ENCODE measurements at regions not wholly inside any gene's neighbourhood (a gene's known extent, or its start where the extent isn't known, plus 50 kb on each side); places are given as distances from the start of the nearest gene placed in this dataset.
A peak's percentile ranks its signal among the peaks of the same experiment; 100 is the strongest.
"Not testable (repeated sequence)": the region's sequence is repeated elsewhere in the genome, so short reads cannot be mapped to it uniquely, and the experiment has no call there.

DNA sequence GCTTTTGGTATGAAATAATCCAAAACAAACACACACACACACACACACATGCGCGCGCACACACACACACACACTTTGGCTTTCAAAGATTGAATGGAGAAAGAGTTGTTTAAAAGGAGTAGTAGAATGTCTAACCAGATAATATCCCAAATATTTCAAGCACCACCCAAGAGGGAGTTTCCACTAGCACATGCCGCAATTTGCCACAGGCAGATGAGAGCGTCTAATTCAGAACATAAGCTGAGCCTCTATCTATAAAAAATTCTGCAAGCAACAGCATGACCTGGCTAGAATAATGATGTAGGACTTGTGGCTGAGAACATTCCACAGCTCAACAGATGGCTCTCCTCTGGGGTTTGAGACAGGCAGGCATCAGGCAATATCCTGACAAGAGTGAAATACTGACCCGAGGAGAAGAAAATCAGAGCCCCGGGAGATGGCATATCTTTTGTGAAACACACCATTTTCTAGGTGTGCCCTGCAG lies 302.5 kb upstream of the GADL1 start:
- Mint-ChIP-seq H3K27ac (no peak overlapping the region), H3K4me1 (ENCODE audit: low read depth) (no peaks in the 10 kb centered on the region), H3K4me3 (no peak overlapping the region), H3K9me3 (ENCODE audit: low read depth) (no peaks in the 10 kb centered on the region), H3K36me3 (peaks cover 4% of the 10 kb centered on the region), H3K27me3 (no peaks in the 10 kb centered on the region)

DNA sequence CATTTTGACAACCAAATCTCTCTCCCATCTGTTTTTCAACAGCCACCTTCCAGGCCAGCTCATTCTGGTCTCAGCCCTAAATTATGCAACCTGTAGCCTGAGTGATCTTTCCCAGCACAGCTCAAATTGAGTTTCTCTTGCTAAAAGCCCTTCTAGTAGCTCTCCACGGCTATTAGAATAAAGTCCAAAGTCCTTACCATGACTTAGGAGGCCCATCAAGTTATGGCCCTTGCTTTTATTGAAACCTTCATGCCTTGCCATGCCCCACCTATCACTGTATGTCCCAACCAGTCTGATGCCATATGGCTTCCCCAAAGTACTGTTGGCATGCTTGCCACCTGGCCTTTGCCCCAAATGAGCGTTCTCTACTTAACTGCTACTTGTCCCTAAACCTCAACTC lies 303.5 kb upstream of the GADL1 start:
- peaks cover 4% of the 10 kb centered on the region for H3K36me3 Mint-ChIP-seq
- H3K4me1 Mint-ChIP-seq (ENCODE audit: low read depth) = no peaks in the 10 kb centered on the region
- no peak overlapping the region for H3K27ac Mint-ChIP-seq
- H3K9me3 Mint-ChIP-seq (ENCODE audit: low read depth) = no peaks in the 10 kb centered on the region
- no peak overlapping the region for H3K4me3 Mint-ChIP-seq
- H3K27me3 Mint-ChIP-seq = no peaks in the 10 kb centered on the region

DNA sequence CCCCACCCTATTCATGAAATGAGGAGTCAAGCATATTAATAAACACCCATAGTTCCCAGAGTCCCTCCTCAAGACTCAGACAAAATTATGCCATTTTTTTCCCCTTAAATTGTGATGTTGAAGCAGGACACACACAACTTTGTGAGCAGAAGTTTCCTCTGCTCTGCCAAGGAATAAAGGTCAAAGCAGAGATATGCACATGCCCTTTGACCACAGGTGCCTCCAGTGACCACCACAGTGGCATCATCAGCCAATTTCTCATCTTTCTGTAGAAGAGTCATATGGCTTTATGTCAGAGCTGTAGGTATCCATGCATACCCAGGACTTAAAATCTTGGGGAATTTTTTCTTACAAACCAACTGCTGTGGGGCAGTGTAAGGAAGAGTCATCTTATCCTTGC lies 304.4 kb upstream of the GADL1 start:
- no peaks in the 10 kb centered on the region for H3K9me3 Mint-ChIP-seq (ENCODE audit: low read depth)
- H3K27me3 Mint-ChIP-seq = no peaks in the 10 kb centered on the region
- H3K36me3 Mint-ChIP-seq = peaks cover under 1% of the 10 kb centered on the region
- no peak overlapping the region for H3K27ac Mint-ChIP-seq
- no peak overlapping the region for H3K4me3 Mint-ChIP-seq
- H3K4me1 Mint-ChIP-seq (ENCODE audit: low read depth) = no peaks in the 10 kb centered on the region

DNA sequence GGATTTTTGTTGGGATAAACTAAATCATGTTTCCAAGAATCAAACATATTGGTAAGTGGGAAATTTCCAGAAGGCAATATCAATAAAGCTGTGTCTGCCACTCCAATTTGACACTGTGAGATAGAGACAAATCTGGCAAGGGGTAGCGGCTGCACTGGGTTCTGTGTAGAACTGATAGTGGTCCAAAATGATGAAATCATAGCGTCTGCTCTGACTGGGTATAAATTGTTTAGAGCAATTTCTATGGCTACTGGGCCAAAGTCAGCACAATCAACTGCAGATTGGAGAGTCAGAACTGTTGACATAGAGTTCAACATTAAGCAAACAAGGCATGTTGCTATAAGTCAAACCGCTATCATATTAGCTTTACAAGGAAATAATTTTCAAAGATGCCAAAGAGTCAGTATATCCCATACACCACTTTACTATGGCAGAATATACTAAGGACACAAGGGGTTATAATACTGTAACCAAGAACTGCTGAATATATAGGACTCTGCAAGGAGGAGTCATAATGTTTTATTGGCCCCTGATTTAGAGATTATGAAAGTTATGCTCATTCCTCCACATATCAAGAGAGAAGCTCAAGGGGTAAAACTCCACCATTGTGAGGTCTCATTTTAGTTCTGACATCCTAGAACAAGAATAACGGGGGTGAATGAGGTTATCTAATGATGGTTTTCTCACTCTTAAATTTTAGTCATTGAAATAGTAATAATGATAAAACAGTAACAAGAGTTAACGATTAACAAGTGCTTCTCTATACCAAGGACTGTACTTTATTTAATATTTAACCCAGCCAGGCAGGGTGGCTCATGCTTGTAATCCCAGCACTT lies 309.7 kb upstream of the GADL1 start:
- Mint-ChIP-seq H3K36me3 (peaks cover 2% of the 10 kb centered on the region), H3K27me3 (no peaks in the 10 kb centered on the region), H3K27ac (no peak overlapping the region)

DNA sequence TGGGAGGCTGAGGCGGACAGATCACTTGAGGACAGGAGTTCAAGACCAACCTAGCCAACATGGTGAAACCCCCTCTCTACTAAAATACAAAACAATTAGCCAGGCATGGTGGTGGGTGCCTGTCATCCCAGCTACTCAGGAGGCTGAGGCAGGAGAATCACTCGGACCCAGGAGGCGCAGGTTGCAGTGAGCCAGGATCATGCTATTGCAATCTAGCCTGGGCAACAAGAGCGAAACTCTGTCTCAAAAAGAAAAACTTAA lies 310.3 kb upstream of the GADL1 start:
- H3K4me1 Mint-ChIP-seq (ENCODE audit: low read depth); H3K36me3 Mint-ChIP-seq; H3K4me3 Mint-ChIP-seq; H3K9me3 Mint-ChIP-seq (ENCODE audit: low read depth); H3K27me3 Mint-ChIP-seq; H3K27ac Mint-ChIP-seq: not testable (repeated sequence)

More for the DNA sequence above, 309.7 kb upstream of the GADL1 start:
- H3K4me1 Mint-ChIP-seq (ENCODE audit: low read depth) = no peaks in the 10 kb centered on the region
- H3K4me3 Mint-ChIP-seq = no peak overlapping the region
- H3K9me3 Mint-ChIP-seq (ENCODE audit: low read depth) = peaks cover 6% of the 10 kb centered on the region

DNA sequence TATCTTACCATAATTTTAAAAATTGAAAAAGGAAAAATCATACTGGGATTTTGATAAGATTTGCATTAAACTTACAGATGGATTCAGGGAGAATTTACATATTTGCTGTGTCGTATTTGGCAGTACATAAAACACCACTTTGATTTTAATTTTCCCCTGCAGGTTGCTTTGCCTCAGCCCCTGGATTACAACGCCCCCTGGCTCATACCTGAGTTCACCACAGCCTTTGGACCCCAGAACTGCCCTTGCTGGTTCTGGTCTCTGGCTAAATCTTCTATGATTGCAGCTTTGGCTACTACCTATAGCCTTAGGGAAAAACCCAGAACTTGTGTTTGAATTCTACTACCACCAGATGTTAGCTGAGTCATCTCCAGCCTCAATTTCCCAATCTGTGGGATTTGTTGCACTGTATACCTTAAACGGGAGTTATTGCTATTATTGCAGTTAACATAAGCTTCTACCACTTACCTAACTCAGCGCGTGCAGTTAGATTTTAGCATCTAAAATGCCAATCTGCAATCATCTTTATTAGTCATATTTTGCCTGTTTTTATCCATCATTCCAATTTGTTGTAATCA lies 315.7 kb upstream of the GADL1 start:
- H3K9me3 Mint-ChIP-seq (ENCODE audit: low read depth) = peaks cover 6% of the 10 kb centered on the region
- H3K27ac Mint-ChIP-seq = no peak overlapping the region
- no peak overlapping the region for H3K4me3 Mint-ChIP-seq
- peaks cover 2% of the 10 kb centered on the region for H3K36me3 Mint-ChIP-seq
- no peaks in the 10 kb centered on the region for H3K27me3 Mint-ChIP-seq
- peaks cover 52% of the 10 kb centered on the region for H3K4me1 Mint-ChIP-seq (ENCODE audit: low read depth)

DNA sequence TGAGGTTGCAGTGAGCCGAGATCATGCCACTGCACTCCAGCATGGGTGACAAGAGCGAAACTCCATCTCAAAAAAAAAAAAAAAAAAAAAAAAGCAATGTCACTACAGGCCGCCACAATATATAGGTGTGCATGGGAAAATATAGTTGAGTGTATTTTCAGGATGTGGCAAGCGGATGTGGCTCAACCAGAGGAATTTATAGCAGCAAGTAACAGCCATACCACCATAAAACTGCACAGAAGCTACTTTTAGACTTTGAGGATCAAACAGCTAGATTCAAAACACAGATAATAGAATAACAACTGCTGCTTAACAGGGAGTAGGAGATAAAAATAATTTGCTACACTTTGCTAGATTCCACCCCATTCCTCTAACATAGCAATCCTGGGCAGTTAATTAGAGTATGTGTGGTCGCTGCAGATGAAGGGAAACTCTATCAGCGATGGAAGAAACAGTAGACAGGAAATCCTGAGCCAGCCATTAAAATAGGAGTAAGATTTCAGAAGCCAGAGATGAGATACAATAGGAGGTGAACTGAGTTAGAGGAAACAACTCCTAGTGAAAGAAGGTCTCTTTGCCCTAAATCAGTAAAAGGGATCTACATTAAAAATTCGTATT lies 318.7 kb upstream of the STT3B start:
- Mint-ChIP-seq H3K4me3 (peak overlapping the region; percentile 61), H3K27ac (peak overlapping the region; percentile 67), H3K4me1 (ENCODE audit: low read depth) (peaks cover 89% of the 10 kb centered on the region)

DNA sequence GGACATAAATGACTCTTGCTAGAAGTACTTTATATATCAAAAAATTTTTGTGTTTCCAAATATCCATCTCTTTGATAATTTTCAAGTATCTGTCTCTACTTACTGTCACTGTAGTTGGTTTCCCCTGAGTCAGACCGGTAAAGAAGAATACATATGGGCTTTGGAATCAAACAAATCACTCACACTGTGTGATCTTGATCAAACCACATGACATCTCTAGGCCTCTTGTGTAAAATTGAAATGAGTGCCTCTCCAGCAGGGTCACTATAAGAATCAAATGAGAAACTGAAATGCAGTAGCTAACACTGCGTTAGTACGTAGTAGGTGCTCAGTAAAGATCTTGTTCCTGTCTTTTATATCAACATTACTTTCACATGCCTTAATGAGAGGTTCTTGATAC lies 314.6 kb upstream of the STT3B start:
- H3K4me1 Mint-ChIP-seq (ENCODE audit: low read depth) = peaks cover 90% of the 10 kb centered on the region
- H3K9me3 Mint-ChIP-seq (ENCODE audit: low read depth) = no peaks in the 10 kb centered on the region
- H3K36me3 Mint-ChIP-seq = no peaks in the 10 kb centered on the region
- no peaks in the 10 kb centered on the region for H3K27me3 Mint-ChIP-seq
- no peak overlapping the region for H3K4me3 Mint-ChIP-seq
- H3K27ac Mint-ChIP-seq = no peak overlapping the region

More for the DNA sequence above, 318.7 kb upstream of the STT3B start:
- Mint-ChIP-seq H3K36me3 (peaks cover 2% of the 10 kb centered on the region), H3K27me3 (no peaks in the 10 kb centered on the region), H3K9me3 (ENCODE audit: low read depth) (no peaks in the 10 kb centered on the region)

DNA sequence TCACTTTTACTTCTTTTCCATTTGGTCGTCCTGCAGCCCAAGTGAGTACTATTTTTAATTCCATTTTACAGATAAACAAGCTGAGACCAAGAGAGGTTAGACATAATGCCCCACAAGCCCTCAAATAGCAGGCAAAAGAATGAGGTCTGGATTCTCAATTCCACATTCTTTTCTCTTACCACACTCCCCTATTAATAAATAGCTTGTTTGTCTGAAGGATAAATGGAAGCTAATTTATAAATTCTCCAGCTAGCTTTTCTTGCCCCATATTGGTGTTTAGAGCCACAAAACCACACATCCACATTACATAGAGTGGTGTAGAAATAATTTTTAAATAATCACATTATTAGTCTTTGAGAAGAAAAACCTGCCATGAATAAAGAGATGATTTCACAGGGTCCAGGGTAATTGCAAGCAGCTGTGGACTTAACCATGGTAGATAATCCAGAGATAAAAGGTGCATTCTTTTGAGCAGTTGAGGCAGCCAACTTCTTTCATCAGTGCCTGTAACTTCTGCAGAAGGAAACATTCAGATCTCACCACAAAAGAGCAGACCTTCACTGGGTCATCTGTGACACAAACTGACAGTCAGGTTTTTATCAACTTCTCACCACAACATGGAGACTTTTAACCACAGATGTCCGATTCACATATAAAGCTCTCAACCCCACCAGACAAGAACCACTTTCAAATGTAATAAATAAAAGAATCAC lies 313.4 kb upstream of the STT3B start:
- Mint-ChIP-seq H3K4me3 (no peak overlapping the region), H3K4me1 (ENCODE audit: low read depth) (peaks cover 89% of the 10 kb centered on the region), H3K36me3 (no peaks in the 10 kb centered on the region), H3K27ac (no peak overlapping the region), H3K27me3 (no peaks in the 10 kb centered on the region), H3K9me3 (ENCODE audit: low read depth) (no peaks in the 10 kb centered on the region)

DNA sequence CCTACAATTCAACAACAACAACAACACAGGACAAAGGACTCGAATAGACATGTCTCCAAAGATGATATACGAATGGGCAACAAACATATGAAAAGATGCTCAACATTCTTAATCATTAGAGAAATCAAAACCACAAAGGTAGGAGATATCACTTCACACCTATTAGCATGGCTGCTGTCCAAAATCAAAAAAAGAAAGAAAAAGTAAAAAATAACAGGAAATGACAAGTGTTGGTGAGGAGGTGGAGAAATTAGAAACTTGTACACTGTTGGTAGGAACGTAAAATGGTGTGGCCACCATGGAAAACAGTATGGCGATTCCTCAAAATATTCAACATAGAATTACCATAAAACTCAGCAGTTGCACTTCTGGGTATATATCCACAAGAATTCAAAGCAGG lies 312.3 kb upstream of the STT3B start:
- no peak overlapping the region for H3K4me3 Mint-ChIP-seq
- H3K27me3 Mint-ChIP-seq = no peaks in the 10 kb centered on the region
- H3K4me1 Mint-ChIP-seq (ENCODE audit: low read depth) = peaks cover 88% of the 10 kb centered on the region
- H3K36me3 Mint-ChIP-seq = no peaks in the 10 kb centered on the region
- H3K27ac Mint-ChIP-seq = peak overlapping the region; percentile 23
- H3K9me3 Mint-ChIP-seq (ENCODE audit: low read depth) = no peaks in the 10 kb centered on the region

DNA sequence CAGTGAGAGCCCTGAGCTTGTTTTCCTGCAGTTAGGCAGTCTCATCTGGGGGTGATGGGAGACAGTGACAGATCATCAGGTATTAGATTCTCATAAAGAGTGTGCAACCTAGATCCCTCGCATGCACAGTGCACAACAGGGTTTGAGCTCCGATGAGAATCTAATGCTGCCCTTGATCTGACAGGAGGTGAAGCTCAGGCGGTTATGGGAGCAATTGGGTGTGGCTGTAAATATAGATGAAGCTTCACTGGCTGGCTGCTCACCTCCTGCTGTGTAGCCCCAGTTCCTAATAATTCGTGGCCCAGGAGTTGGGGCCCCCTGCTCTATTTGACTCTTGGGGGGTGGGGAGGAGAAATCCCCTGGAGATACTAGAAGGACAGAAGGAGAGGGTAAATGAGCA lies 309.4 kb upstream of the STT3B start:
- Mint-ChIP-seq H3K36me3 (no peaks in the 10 kb centered on the region), H3K4me1 (ENCODE audit: low read depth) (peaks cover 86% of the 10 kb centered on the region), H3K9me3 (ENCODE audit: low read depth) (no peaks in the 10 kb centered on the region), H3K27ac (peak overlapping the region; percentile 52), H3K27me3 (no peaks in the 10 kb centered on the region), H3K4me3 (no peak overlapping the region)

DNA sequence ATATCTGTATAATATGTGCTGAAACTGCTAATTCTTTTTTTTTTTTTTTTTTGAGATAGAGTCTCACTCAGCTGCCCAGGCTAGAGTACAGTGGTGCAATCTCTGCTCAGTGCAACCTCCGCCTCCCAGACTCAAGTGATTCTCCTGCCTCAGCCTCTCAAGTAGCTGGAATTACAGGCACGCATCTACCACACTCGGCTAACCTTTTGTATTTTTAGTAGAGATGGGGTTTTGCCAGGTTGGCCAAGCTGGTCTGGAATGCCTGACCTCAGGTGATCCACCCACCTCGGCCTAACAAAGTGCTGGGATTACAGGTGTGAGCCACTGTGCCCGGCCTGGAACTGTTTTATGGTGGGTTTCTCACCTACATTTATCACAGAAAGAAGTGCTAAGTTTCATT lies 307.8 kb upstream of the STT3B start:
- no peak overlapping the region for H3K27ac Mint-ChIP-seq
- H3K4me1 Mint-ChIP-seq (ENCODE audit: low read depth) = peaks cover 86% of the 10 kb centered on the region
- no peaks in the 10 kb centered on the region for H3K9me3 Mint-ChIP-seq (ENCODE audit: low read depth)
- H3K4me3 Mint-ChIP-seq = no peak overlapping the region
- H3K36me3 Mint-ChIP-seq = no peaks in the 10 kb centered on the region
- no peaks in the 10 kb centered on the region for H3K27me3 Mint-ChIP-seq

DNA sequence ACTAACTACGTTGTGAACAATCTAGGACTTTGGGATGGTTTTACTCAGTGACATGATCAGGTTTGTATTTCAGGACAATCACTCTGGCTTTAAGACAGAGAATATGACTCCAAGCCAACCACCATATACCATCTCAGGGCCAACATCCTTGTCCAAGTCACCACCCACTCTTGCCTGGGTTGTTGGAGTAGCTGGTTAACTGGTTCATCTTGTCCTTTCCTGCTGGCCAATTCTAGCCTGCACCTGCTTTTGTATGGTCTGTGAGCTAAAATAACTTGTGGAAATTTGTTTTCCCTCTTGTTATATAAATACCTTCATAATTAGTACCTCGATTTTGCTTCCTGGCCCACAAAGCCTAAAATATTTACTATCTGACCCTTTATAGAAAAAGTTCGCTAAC lies 306.8 kb upstream of the STT3B start:
- Mint-ChIP-seq H3K4me1 (ENCODE audit: low read depth) (peaks cover 84% of the 10 kb centered on the region), H3K27ac (peak overlapping the region; percentile 90), H3K4me3 (peak overlapping the region; percentile 64), H3K36me3 (no peaks in the 10 kb centered on the region), H3K27me3 (no peaks in the 10 kb centered on the region), H3K9me3 (ENCODE audit: low read depth) (no peaks in the 10 kb centered on the region)

DNA sequence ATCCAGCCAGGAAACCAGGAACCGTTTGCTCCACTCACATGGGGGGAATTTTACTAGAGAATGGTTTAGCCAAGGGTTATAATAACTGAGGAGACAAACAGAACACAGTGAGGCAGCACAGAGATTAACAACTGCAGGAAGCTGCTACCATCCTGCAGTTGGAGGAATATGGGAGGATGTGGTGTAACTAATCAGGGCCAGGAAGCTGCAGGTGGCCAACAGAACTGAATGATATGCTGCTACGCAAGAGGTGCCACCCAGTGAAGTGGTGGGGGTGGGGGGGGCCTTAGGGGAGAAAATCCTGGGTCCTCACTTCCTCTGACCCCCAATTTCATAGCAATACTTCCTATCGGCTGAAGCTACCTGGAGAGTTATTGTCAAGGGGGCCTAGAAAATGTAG lies 306.4 kb upstream of the STT3B start:
- Mint-ChIP-seq H3K4me3 (peak overlapping the region; percentile 64), H3K27me3 (no peaks in the 10 kb centered on the region), H3K9me3 (ENCODE audit: low read depth) (no peaks in the 10 kb centered on the region), H3K4me1 (ENCODE audit: low read depth) (peaks cover 86% of the 10 kb centered on the region), H3K27ac (peak overlapping the region; percentile 90), H3K36me3 (no peaks in the 10 kb centered on the region)

DNA sequence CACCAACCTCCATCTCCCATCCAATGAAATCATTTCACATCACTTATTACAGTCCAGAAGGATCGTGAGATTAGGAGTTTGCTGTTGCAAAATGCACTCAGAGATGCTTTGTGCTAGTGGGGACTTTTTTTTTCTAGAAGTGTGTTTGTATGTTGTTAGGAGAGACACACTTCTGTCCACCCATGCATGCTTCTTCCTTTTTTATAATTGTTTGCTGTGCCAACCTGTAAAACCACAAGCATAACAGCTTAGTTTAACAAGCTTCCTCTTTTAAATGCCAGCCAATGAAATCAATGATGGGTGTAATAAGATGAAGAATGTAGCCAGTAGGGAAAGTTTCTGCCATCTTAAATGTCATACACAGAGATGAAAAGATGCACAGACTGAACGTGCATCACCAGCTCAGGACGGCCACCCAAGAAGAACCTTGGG lies 305.6 kb upstream of the STT3B start:
- H3K36me3 Mint-ChIP-seq = no peaks in the 10 kb centered on the region
- H3K27ac Mint-ChIP-seq = peak overlapping the region; percentile 18
- H3K27me3 Mint-ChIP-seq = no peaks in the 10 kb centered on the region
- H3K9me3 Mint-ChIP-seq (ENCODE audit: low read depth) = no peaks in the 10 kb centered on the region
- H3K4me1 Mint-ChIP-seq (ENCODE audit: low read depth) = peaks cover 92% of the 10 kb centered on the region
- H3K4me3 Mint-ChIP-seq = peak overlapping the region; percentile 58

Data from activated naive CD8-positive, alpha-beta T cell (primary cell).